NCI-H524 (cell line): ENCODE measurements at regions not wholly inside any gene's neighbourhood (a gene's known extent, or its start where the extent isn't known, plus 50 kb on each side); places are given as distances from the start of the nearest gene placed in this dataset.
"Not testable (repeated sequence)": the region's sequence is repeated elsewhere in the genome, so short reads cannot be mapped to it uniquely, and the experiment has no call there.

Experiments used
- DNase-seq, 2 experiments: peaks; one replicate each; lab custom pipeline; 2025; lab: John Stamatoyannopoulos, UW

- no peak for DNase-seq
Observed at GRCh38 chr4:1561286-1561990, 122.7 kb downstream of the FAM53A start.

GRCh38 chr4:1559896-1560650 lies 124.0 kb downstream of the FAM53A start:
- DNase-seq, result no peak

GRCh38 chr4:1558205-1558604 lies 125.9 kb downstream of the FAM53A start:
- DNase-seq, result no peak

GRCh38 chr4:1557221-1557597 lies 126.9 kb downstream of the FAM53A start:
- peak; percentile 48 to 76 for DNase-seq

- DNase-seq, result peak in 1 of 2 experiments; percentile 37
Observed at GRCh38 chr4:1556541-1557220, 127.4 kb downstream of the FAM53A start.

- no peak for DNase-seq
Observed at GRCh38 chr4:1554876-1555265, 129.2 kb downstream of the FAM53A start.

GRCh38 chr4:1554246-1554875 lies 129.8 kb downstream of the FAM53A start:
- DNase-seq, result no peak

- DNase-seq, result no peak
Observed at GRCh38 chr4:1553365-1553764, 130.7 kb downstream of the FAM53A start.

- DNase-seq, result no peak
Observed at GRCh38 chr4:1552451-1552850, 131.7 kb downstream of the FAM53A start.

GRCh38 chr4:1551211-1551610 lies 132.9 kb downstream of the FAM53A start:
- no peak for DNase-seq

GRCh38 chr4:1550122-1551070 lies 133.7 kb downstream of the FAM53A start:
- DNase-seq, result peak in 1 of 2 experiments; percentile 20

GRCh38 chr4:1549638-1550035 lies 134.5 kb downstream of the FAM53A start:
- DNase-seq, result no peak

- peak in 1 of 2 experiments; percentile 53 for DNase-seq
Observed at GRCh38 chr4:1548827-1549637, 135.1 kb downstream of the FAM53A start.

GRCh38 chr4:1547856-1548826 lies 136.0 kb downstream of the FAM53A start:
- DNase-seq, result peak in 1 of 2 experiments; percentile 45

GRCh38 chr4:1547131-1547855 lies 136.8 kb downstream of the FAM53A start:
- DNase-seq, result no peak

GRCh38 chr4:1544861-1545281 lies 138.6 kb upstream of the NKX1-1 start:
- peak in 1 of 2 experiments; percentile 44 for DNase-seq

- not testable (repeated sequence) for DNase-seq
Observed at GRCh38 chr4:1544435-1544834, 138.2 kb upstream of the NKX1-1 start.

GRCh38 chr4:1543976-1544375 lies 137.7 kb upstream of the NKX1-1 start:
- DNase-seq, result no peak
